ENCODE measurements at regions not wholly inside any gene's neighbourhood (a gene's known extent, or its start where the extent isn't known, plus 50 kb on each side); places are given as distances from the start of the nearest gene placed in this dataset.
A peak's percentile ranks its signal among the peaks of the same experiment; 100 is the strongest.

GRCh38 chr4:8725071-8725841, 132.7 kb downstream of the CPZ start:
- ATAC-seq (no peak), DNase-seq (peak in 3 of 4 donors; percentile 12 to 26 (median 24))
- WGBS, 2 donors = 12 to 20% methylated on average over 10 to 25 of the region's 26 CpGs
- no peak for TF ChIP-seq POLR2A (IDR thresholded peaks at IDR 0.05)
- no peak overlapping the region for H3K27ac ChIP-seq
- peaks cover 5% of the 10 kb centered on the region for H3K4me1 ChIP-seq
- intact Hi-C loops (cut with DNase I) = no loop called here
- H3K4me3 ChIP-seq = no peak overlapping the region
- H3K36me3 ChIP-seq (replicated peaks in 1 of 2; ENCODE audit: insufficient read depth in 1 of 2, low read depth in 2 of 2) = no peaks in the 10 kb centered on the region
- no peaks in the 10 kb centered on the region for H3K9me3 ChIP-seq
- peaks cover 0 to 9% of the 10 kb centered on the region in 2 donors for H3K27me3 ChIP-seq

- no peaks in the 10 kb centered on the region for H3K9me3 ChIP-seq
- no peak overlapping the region for H3K27ac ChIP-seq
- intact Hi-C loops (cut with DNase I) = no loop called here
- no peak for TF ChIP-seq POLR2A (IDR thresholded peaks at IDR 0.05)
- no peak for TF ChIP-seq CTCF (IDR thresholded peaks at IDR 0.05)
- WGBS, 2 donors = 33 to 35% methylated on average over 18 to 20 of the region's 20 CpGs
- H3K4me3 ChIP-seq = no peak overlapping the region
- peaks cover 0 to 9% of the 10 kb centered on the region in 2 donors for H3K27me3 ChIP-seq
- ATAC-seq (no peak), DNase-seq (peak in 2 of 4 donors; percentile 1 to 14)
- no peaks in the 10 kb centered on the region for H3K36me3 ChIP-seq (replicated peaks in 1 of 2; ENCODE audit: insufficient read depth in 1 of 2, low read depth in 2 of 2)
- H3K4me1 ChIP-seq = peaks cover 5% of the 10 kb centered on the region
Measured at GRCh38 chr4:8724436-8725070, 132.0 kb downstream of the CPZ start.

- TF ChIP-seq POLR2A (IDR thresholded peaks at IDR 0.05) (no peak), CTCF (IDR thresholded peaks at IDR 0.05) (no peak)
- no peaks in the 10 kb centered on the region for H3K36me3 ChIP-seq (replicated peaks in 1 of 2; ENCODE audit: insufficient read depth in 1 of 2, low read depth in 2 of 2)
- 50 to 55% methylated on average over 6 to 14 of the region's 14 CpGs for WGBS, 2 donors
- H3K27me3 ChIP-seq = peaks cover 0 to 9% of the 10 kb centered on the region in 2 donors
- DNase-seq (peak in 1 of 4 donors; percentile 8), ATAC-seq (no peak)
- H3K9me3 ChIP-seq = no peaks in the 10 kb centered on the region
- intact Hi-C loops (cut with DNase I) = no loop called here
- H3K4me3 ChIP-seq = no peak overlapping the region
- H3K27ac ChIP-seq = no peak overlapping the region
- peaks cover 5% of the 10 kb centered on the region for H3K4me1 ChIP-seq
Measured at GRCh38 chr4:8723222-8723980, 130.8 kb downstream of the CPZ start.

GRCh38 chr4:8722556-8722955, 130.0 kb downstream of the CPZ start:
- TF ChIP-seq CTCF (IDR thresholded peaks at IDR 0.05) (no peak), POLR2A (IDR thresholded peaks at IDR 0.05) (no peak)
- no peak for ATAC-seq
- Histone ChIP-seq H3K4me3 (no peak overlapping the region), H3K4me1 (peaks cover 5% of the 10 kb centered on the region), H3K27me3 (peaks cover 0 to 9% of the 10 kb centered on the region in 2 donors), H3K27ac (no peak overlapping the region), H3K9me3 (no peaks in the 10 kb centered on the region), H3K36me3 (replicated peaks in 1 of 2; ENCODE audit: insufficient read depth in 1 of 2, low read depth in 2 of 2) (no peaks in the 10 kb centered on the region)
- DNase-seq = no peak
- intact Hi-C loops (cut with DNase I) = no loop called here
- 68 to 77% methylated on average over 9 of the region's 9 CpGs for WGBS, 2 donors

GRCh38 chr4:8721621-8722020, 129.1 kb downstream of the CPZ start:
- peaks cover 0 to 8% of the 10 kb centered on the region in 2 donors for H3K27me3 ChIP-seq
- H3K4me3 ChIP-seq = no peak overlapping the region
- intact Hi-C loops (cut with DNase I) = no loop called here
- ATAC-seq (no peak), DNase-seq (no peak)
- no peaks in the 10 kb centered on the region for H3K9me3 ChIP-seq
- H3K27ac ChIP-seq = no peak overlapping the region
- H3K36me3 ChIP-seq (replicated peaks in 1 of 2; ENCODE audit: insufficient read depth in 1 of 2, low read depth in 2 of 2) = no peaks in the 10 kb centered on the region
- 57 to 66% methylated on average over 8 of the region's 8 CpGs for WGBS, 2 donors
- TF ChIP-seq POLR2A (IDR thresholded peaks at IDR 0.05) (no peak), CTCF (IDR thresholded peaks at IDR 0.05) (no peak)
- peaks cover 5% of the 10 kb centered on the region for H3K4me1 ChIP-seq
